ENCODE measurements at regions not wholly inside any gene's neighbourhood (a gene's known extent, or its start where the extent isn't known, plus 50 kb on each side); places are given as distances from the start of the nearest gene placed in this dataset.

GRCh38 chr6:6460416-6460815 lies 128.1 kb upstream of the LY86 start:
- H3K27ac ChIP-seq (ENCODE audit: low read depth in 1 of 2, low read length in 2 of 2), result no peak overlapping the region
- no CpG with 5 or more reads among the region's 2 CpGs for WGBS (ENCODE audit: insufficient coverage)

GRCh38 chr6:6461138-6461537 lies 127.4 kb upstream of the LY86 start:
- no peak overlapping the region for H2AFZ ChIP-seq (ENCODE audit: insufficient read depth, low read depth, low read length, poor library complexity, severe bottlenecking)
- H3K36me3 ChIP-seq (replicated peaks in 1 of 2; ENCODE audit: control insufficient read depth in 1 of 2, insufficient read depth in 2 of 2, low read length in 2 of 2), result no peaks in the 10 kb centered on the region

More at GRCh38 chr6:6460416-6460815, 128.1 kb upstream of the LY86 start:
- intact Hi-C loops (cut with micrococcal nuclease), result no loop called here
- Histone ChIP-seq H3K9ac (ENCODE audit: insufficient read depth, low read length, poor library complexity, severe bottlenecking) (no peak overlapping the region), H2AFZ (ENCODE audit: insufficient read depth, low read depth, low read length, poor library complexity, severe bottlenecking) (no peak overlapping the region), H3K79me2 (ENCODE audit: insufficient read depth, low read length) (no peaks in the 10 kb centered on the region), H3K4me2 (replicated peaks; ENCODE audit: extremely low read depth, low read length, poor library complexity, severe bottlenecking) (no peak overlapping the region), H3K36me3 (replicated peaks in 1 of 2; ENCODE audit: control insufficient read depth in 1 of 2, insufficient read depth in 2 of 2, low read length in 2 of 2) (no peaks in the 10 kb centered on the region), H3K9me3 (replicated peaks in 1 of 2; ENCODE audit: control insufficient read depth in 1 of 2, insufficient read depth in 1 of 2, low read length in 2 of 2) (no peaks in the 10 kb centered on the region), H3K4me3 (replicated peaks in 1 of 3; ENCODE audit: low read depth in 2 of 3, low read length in 3 of 3) (no peak overlapping the region), H3K4me1 (ENCODE audit: control insufficient read depth in 1 of 2, insufficient read depth in 2 of 2, low read length in 2 of 2) (peaks cover 2 to 9% of the 10 kb centered on the region in 2 donors), H4K20me1 (ENCODE audit: insufficient read depth, low read length) (no peaks in the 10 kb centered on the region), H3K27me3 (ENCODE audit: control insufficient read depth in 2 of 2, insufficient read depth in 2 of 2, low read length in 2 of 2) (no peaks in the 10 kb centered on the region)
- Mint-ChIP-seq H3K27me3 (ENCODE audit: low read depth in 3 of 3) (peaks cover 1 to 7% (median 3%) of the 10 kb centered on the region in 3 donors), H3K4me1 (peaks cover 15% of the 10 kb centered on the region), H3K27ac (no peak overlapping the region), H3K9me3 (peaks cover 0 to 5% (median 3%) of the 10 kb centered on the region in 7 donors), H3K36me3 (peaks cover 0 to 2% of the 10 kb centered on the region in 2 donors), H3K4me3 (no peak overlapping the region)
- no peak for TF ChIP-seq CTCF (IDR thresholded peaks at IDR 0.05)
- peak in 1 of 3 donors; percentile 15 for DNase-seq

More at GRCh38 chr6:6461138-6461537, 127.4 kb upstream of the LY86 start:
- Histone ChIP-seq H3K4me1 (ENCODE audit: control insufficient read depth in 1 of 2, insufficient read depth in 2 of 2, low read length in 2 of 2) (peaks cover 2 to 9% of the 10 kb centered on the region in 2 donors), H3K4me2 (replicated peaks; ENCODE audit: extremely low read depth, low read length, poor library complexity, severe bottlenecking) (no peak overlapping the region), H3K27me3 (ENCODE audit: control insufficient read depth in 2 of 2, insufficient read depth in 2 of 2, low read length in 2 of 2) (no peaks in the 10 kb centered on the region), H3K9ac (ENCODE audit: insufficient read depth, low read length, poor library complexity, severe bottlenecking) (no peak overlapping the region), H3K4me3 (replicated peaks in 1 of 3; ENCODE audit: low read depth in 2 of 3, low read length in 3 of 3) (no peak overlapping the region), H3K79me2 (ENCODE audit: insufficient read depth, low read length) (no peaks in the 10 kb centered on the region), H3K27ac (ENCODE audit: low read depth in 1 of 2, low read length in 2 of 2) (no peak overlapping the region), H4K20me1 (ENCODE audit: insufficient read depth, low read length) (no peaks in the 10 kb centered on the region), H3K9me3 (replicated peaks in 1 of 2; ENCODE audit: control insufficient read depth in 1 of 2, insufficient read depth in 1 of 2, low read length in 2 of 2) (no peaks in the 10 kb centered on the region)
- Mint-ChIP-seq H3K4me3 (peak overlapping the region in 1 of 2 donors; percentile 6), H3K9me3 (peaks cover 0 to 5% (median 3%) of the 10 kb centered on the region in 7 donors), H3K27ac (no peak overlapping the region), H3K27me3 (ENCODE audit: low read depth in 3 of 3) (peaks cover 1 to 7% (median 3%) of the 10 kb centered on the region in 3 donors), H3K4me1 (peaks cover 15% of the 10 kb centered on the region), H3K36me3 (peaks cover 0 to 2% of the 10 kb centered on the region in 2 donors)
- intact Hi-C loops (cut with micrococcal nuclease), result no loop called here
- WGBS (ENCODE audit: insufficient coverage), result no CpG with 5 or more reads among the region's 4 CpGs
- no peak for DNase-seq
- TF ChIP-seq CTCF (IDR thresholded peaks at IDR 0.05), result no peak

Measured in CD14-positive monocyte (primary cell).